Keratinocyte (primary cell): ENCODE measurements at regions not wholly inside any gene's neighbourhood (a gene's known extent, or its start where the extent isn't known, plus 50 kb on each side); places are given as distances from the start of the nearest gene placed in this dataset.

Source experiments
- EZH2 ChIP-seq: IDR thresholded peaks from one replicate; pipeline ENCODE4 v1.6.1; 2012; ENCODE audit warnings: inconsistent platforms, mild to moderate bottlenecking, low read length, moderate library complexity
- TF ChIP-seq, protein P1 (sequence below), 3 experiments: IDR thresholded peaks in 1 of 3; conservative IDR thresholded peaks in 1 of 3; optimal IDR thresholded peaks in 1 of 3; 2 replicates in 2 of 3; 3 replicates in 1 of 3; pipeline versions ENCODE3 to v1.5.1; 2011; ENCODE audit warnings: low read length in 3 of 3, mild to moderate bottlenecking in 3 of 3, moderate library complexity in 2 of 3, control low read depth in 1 of 3, inconsistent platforms in 1 of 3; ENCODE audit not compliant: insufficient read depth in 2 of 3; ENCODE audit errors: extremely low read depth in 1 of 3

DNA sequence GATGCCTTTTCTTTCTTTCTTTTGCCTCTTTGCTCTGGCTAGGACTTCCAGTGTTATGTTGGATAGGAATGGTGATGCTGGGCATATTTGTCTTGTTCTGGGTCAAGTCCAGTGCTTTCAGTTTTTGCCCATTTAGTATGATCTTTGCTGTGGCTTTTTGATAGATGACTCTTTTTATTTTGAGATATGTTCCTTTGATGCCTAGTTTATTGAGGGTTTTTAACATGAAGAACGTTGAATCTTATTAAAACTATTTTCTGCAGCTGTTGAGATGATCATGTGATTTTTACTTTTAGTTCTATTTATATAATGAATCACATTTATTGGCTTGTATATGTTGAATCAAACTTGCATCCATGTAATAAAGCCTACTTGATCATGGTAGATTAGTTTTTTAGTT, 363.8 kb upstream of the RASGRP1 start:
- TF ChIP-seq, protein P1, sequence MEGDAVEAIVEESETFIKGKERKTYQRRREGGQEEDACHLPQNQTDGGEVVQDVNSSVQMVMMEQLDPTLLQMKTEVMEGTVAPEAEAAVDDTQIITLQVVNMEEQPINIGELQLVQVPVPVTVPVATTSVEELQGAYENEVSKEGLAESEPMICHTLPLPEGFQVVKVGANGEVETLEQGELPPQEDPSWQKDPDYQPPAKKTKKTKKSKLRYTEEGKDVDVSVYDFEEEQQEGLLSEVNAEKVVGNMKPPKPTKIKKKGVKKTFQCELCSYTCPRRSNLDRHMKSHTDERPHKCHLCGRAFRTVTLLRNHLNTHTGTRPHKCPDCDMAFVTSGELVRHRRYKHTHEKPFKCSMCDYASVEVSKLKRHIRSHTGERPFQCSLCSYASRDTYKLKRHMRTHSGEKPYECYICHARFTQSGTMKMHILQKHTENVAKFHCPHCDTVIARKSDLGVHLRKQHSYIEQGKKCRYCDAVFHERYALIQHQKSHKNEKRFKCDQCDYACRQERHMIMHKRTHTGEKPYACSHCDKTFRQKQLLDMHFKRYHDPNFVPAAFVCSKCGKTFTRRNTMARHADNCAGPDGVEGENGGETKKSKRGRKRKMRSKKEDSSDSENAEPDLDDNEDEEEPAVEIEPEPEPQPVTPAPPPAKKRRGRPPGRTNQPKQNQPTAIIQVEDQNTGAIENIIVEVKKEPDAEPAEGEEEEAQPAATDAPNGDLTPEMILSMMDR (optimal IDR thresholded peaks at IDR 0.05 in 1 of 3, IDR thresholded peaks at IDR 0.05 in 1 of 3, conservative IDR thresholded peaks at IDR 0.05 in 1 of 3; ENCODE audit: extremely low read depth in 1 of 3, insufficient read depth in 2 of 3, low read length in 3 of 3): no peak
- no peak for TF ChIP-seq EZH2
